A549 (cell line): ENCODE measurements at regions not wholly inside any gene's neighbourhood (a gene's known extent, or its start where the extent isn't known, plus 50 kb on each side); places are given as distances from the start of the nearest gene placed in this dataset.

ENCODE experiments used
- ATAC-seq, 2 experiments: fragments of 200-7000 bp in 1 of 2; fragments of >200 bp in 1 of 2; cut with Nextera tagmentation in 1 of 2; cut with Tn5 transposase in 1 of 2; 3 replicates each; pipeline versions ENCODE4 v1.8.0 to v1.9.1; 2018 to 2020; ENCODE audit warnings: mild to moderate bottlenecking in 1 of 2, moderate library complexity in 1 of 2
- CTCF ChIA-PET: fragments of 300-600 bp; sonication (Branson Sonifier 250); formaldehyde crosslinking; extraction: SDS; loops from one replicate; lab custom pipeline; 2021; ENCODE audit warnings: antibody characterized with exemption, inconsistent platforms; lab: Yijun Ruan, JAX
- POLR2A ChIA-PET: fragments of 350-600 bp; formaldehyde crosslinking; extraction: SDS; loops from one replicate; lab custom pipeline; 2021; ENCODE audit warnings: antibody characterized with exemption, inconsistent platforms; lab: Yijun Ruan, JAX
- DNase-seq, 2 experiments: peaks; one replicate each; pipeline versions ENCODE4 v3.0.0 to v3.0.0-alpha.2; 2011 to 2016; ENCODE audit warnings: low read depth in 1 of 2, low spot score in 1 of 2
- FAIRE-seq: peaks from 2 replicates; lab custom pipeline; 2011; peaks lifted over from hg19 to GRCh38; lab: Jason Lieb, UNC
- H3K27ac ChIP-seq, 2 experiments: fragments of >200 bp; sonication (Bioruptor Twin); formaldehyde crosslinking; 3 replicates each; pipeline ENCODE4 v1.5.1; 2016 to 2017
- H3K4me1 ChIP-seq: fragments of >200 bp; sonication (Bioruptor Twin); formaldehyde crosslinking; 3 replicates; pipeline ENCODE4 v1.6.1; 2016
- H3K4me2 ChIP-seq: fragments of >200 bp; sonication (Bioruptor Twin); formaldehyde crosslinking; 3 replicates; pipeline ENCODE4 v1.6.1; 2016
- H3K4me3 ChIP-seq: fragments of >200 bp; sonication (Bioruptor Twin); formaldehyde crosslinking; 3 replicates; pipeline ENCODE4 v1.5.1; 2016
- H3K9me3 ChIP-seq: fragments of >200 bp; sonication (Bioruptor Twin); formaldehyde crosslinking; 3 replicates; pipeline ENCODE4 v1.6.1; 2016
- CHD4 ChIP-seq: fragments of 200-600 bp; sonication (generic); IDR thresholded peaks from 2 replicates; pipeline ENCODE4 v1.6.1; 2016; ENCODE audit warnings: antibody characterized with exemption, mild to moderate bottlenecking, borderline replicate concordance
- EHMT2 ChIP-seq: fragments of 200-600 bp; sonication (generic); IDR thresholded peaks from 2 replicates; pipeline ENCODE4 v1.6.1; 2016; ENCODE audit warnings: antibody characterized with exemption, low read depth, mild to moderate bottlenecking, moderate library complexity
- ELK1 ChIP-seq: fragments of 150-350 bp; IDR thresholded peaks from 2 replicates; pipeline ENCODE4 v1.6.1; 2014; ENCODE audit warnings: low read depth, mild to moderate bottlenecking, low read length
- FOSB ChIP-seq: fragments of 250-450 bp; sonication (Bioruptor Pico); IDR thresholded peaks from 2 replicates; pipeline ENCODE4 v1.5.0; 2020; ENCODE audit warnings: mild to moderate bottlenecking, moderate library complexity
- FOSL2 ChIP-seq, 2 experiments: fragments of 450-650 bp in 1 of 2; fragments of >200 bp in 1 of 2; sonication (Bioruptor Twin) in 1 of 2; formaldehyde crosslinking; IDR thresholded peaks; 2 replicates each; pipeline versions ENCODE4 v1.5.0 to v1.6.1; 2016 to 2020; ENCODE audit warnings: mild to moderate bottlenecking in 1 of 2, moderate library complexity in 1 of 2
- FOXS1 ChIP-seq: fragments of 250-450 bp; sonication (Bioruptor Pico); IDR thresholded peaks from 2 replicates; pipeline ENCODE4 v1.5.0; 2020; ENCODE audit warnings: mild to moderate bottlenecking, moderate library complexity
- GATA3 ChIP-seq: IDR thresholded peaks from 2 replicates; pipeline ENCODE4 v1.6.1; 2012; ENCODE audit warnings: borderline replicate concordance
- HES2 ChIP-seq: fragments of >200 bp; sonication (Bioruptor Twin); formaldehyde crosslinking; IDR thresholded peaks from 2 replicates; pipeline ENCODE4 v1.6.1; 2016
- HOXA7 ChIP-seq: fragments of 250-450 bp; sonication (Bioruptor Pico); IDR thresholded peaks from 2 replicates; pipeline ENCODE4 v1.5.0; 2020; ENCODE audit warnings: mild to moderate bottlenecking, moderate library complexity
- HOXB13 ChIP-seq: fragments of 250-450 bp; sonication (Bioruptor Pico); IDR thresholded peaks from 2 replicates; pipeline ENCODE4 v1.5.0; 2020; ENCODE audit warnings: low read depth, mild to moderate bottlenecking, moderate library complexity
- JUN ChIP-seq, 2 experiments: fragments of >200 bp; sonication (Bioruptor Twin); formaldehyde crosslinking; IDR thresholded peaks; 2 replicates in 1 of 2; 3 replicates in 1 of 2; pipeline ENCODE4 v1.6.1; 2016 to 2017
- JUNB ChIP-seq: fragments of >200 bp; sonication (Bioruptor Twin); formaldehyde crosslinking; IDR thresholded peaks from 2 replicates; pipeline ENCODE4 v1.6.1; 2016
- KDM1A ChIP-seq: fragments of 200-600 bp; sonication (generic); IDR thresholded peaks from 2 replicates; pipeline ENCODE4 v1.6.1; 2016; ENCODE audit warnings: low read depth, mild to moderate bottlenecking
- KDM5A ChIP-seq: fragments of 200-600 bp; sonication (generic); IDR thresholded peaks from 2 replicates; pipeline ENCODE4 v1.6.1; 2016; ENCODE audit warnings: antibody characterized with exemption, mild to moderate bottlenecking
- MAX ChIP-seq: IDR thresholded peaks from 2 replicates; pipeline ENCODE4 v1.6.1; 2012
- NPAS2 ChIP-seq: fragments of 250-450 bp; sonication (Bioruptor Pico); IDR thresholded peaks from 2 replicates; pipeline ENCODE4 v1.8.0; 2022; ENCODE audit warnings: mild to moderate bottlenecking, moderate library complexity, borderline replicate concordance
- NR3C1 ChIP-seq: fragments of >200 bp; sonication (Bioruptor Twin); formaldehyde crosslinking; IDR thresholded peaks from 3 replicates; pipeline ENCODE4 v1.6.1; 2017
- PBX3 ChIP-seq: IDR thresholded peaks from 2 replicates; pipeline ENCODE4 v1.6.1; 2012
- POLR2A ChIP-seq: IDR thresholded peaks from 2 replicates; pipeline ENCODE4 v1.6.1; 2012; ENCODE audit warnings: mild to moderate bottlenecking, low read length
- RAD21 ChIP-seq, 2 experiments: fragments of >200 bp in 1 of 2; sonication (Bioruptor Twin) in 1 of 2; formaldehyde crosslinking in 1 of 2; IDR thresholded peaks in 1 of 2; conservative IDR thresholded peaks in 1 of 2; 2 replicates in 1 of 2; 3 replicates in 1 of 2; pipeline ENCODE4 v1.6.1; 2012 to 2018; ENCODE audit warnings: inconsistent platforms in 1 of 2
- RCOR1 ChIP-seq: fragments of 150-350 bp; IDR thresholded peaks from 2 replicates; pipeline ENCODE4 v1.6.1; 2014; ENCODE audit warnings: antibody characterized with exemption, low read length, low read depth
- RNF2 ChIP-seq: fragments of 200-600 bp; sonication (generic); IDR thresholded peaks from 2 replicates; pipeline ENCODE4 v1.6.1; 2016; ENCODE audit warnings: low read depth, mild to moderate bottlenecking, antibody characterized with exemption, moderate library complexity, borderline replicate concordance
- SMC3 ChIP-seq: fragments of >200 bp; sonication (Bioruptor Twin); formaldehyde crosslinking; IDR thresholded peaks from 3 replicates; pipeline ENCODE4 v1.6.1; 2018; ENCODE audit warnings: inconsistent platforms
- TP53 ChIP-seq: fragments of 250-450 bp; sonication (Bioruptor Pico); IDR thresholded peaks from 2 replicates; pipeline ENCODE4 v1.5.0; 2021; ENCODE audit warnings: mild to moderate bottlenecking, moderate library complexity
- ZC3H11A ChIP-seq: fragments of 450-650 bp; IDR thresholded peaks from 2 replicates; pipeline ENCODE4 v1.6.1; 2014; ENCODE audit warnings: antibody characterized with exemption, mild to moderate bottlenecking
- ZFP36 ChIP-seq: fragments of 450-650 bp; IDR thresholded peaks from 2 replicates; pipeline ENCODE4 v1.6.1; 2014; ENCODE audit warnings: borderline replicate concordance; ENCODE audit not compliant: partially characterized antibody
- WGBS: methylation state at CpG from one replicate; pipeline ENCODE4 v1.1.6; 2017; ENCODE audit errors: missing lambda C conversion rate; 5-methylcytosine and 5-hydroxymethylcytosine counted together
- TF ChIP-seq, protein P1 (sequence below): fragments of 250-450 bp; sonication (Bioruptor Pico); IDR thresholded peaks from 2 replicates; pipeline ENCODE4 v1.5.0; 2021; ENCODE audit warnings: mild to moderate bottlenecking, moderate library complexity, borderline replicate concordance

DNA sequence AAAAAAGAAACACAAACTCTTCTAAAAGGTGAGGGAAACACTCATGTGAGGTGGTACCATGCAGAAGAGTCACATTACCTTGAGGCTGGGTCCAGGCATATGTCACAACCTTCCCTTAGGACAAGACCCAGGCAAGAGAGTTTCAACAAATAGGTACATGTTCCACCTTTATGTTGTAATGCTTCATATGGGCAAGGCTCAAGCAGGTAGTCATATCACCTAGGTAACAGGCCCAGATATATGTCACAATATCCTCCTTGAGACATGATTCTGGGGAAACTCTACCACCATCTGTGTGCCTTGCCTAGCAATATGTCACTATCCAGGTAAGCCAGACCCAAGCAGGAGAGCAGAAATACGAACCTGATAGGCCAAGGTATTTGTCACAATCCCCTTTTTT, 892.2 kb upstream of the AMELY start:
- POLR2A ChIA-PET: no interaction called here
- FAIRE-seq: no peak
- H3K4me2 ChIP-seq: no peak overlapping the region
- no CpG with 5 or more reads among the region's 1 CpG for WGBS
- no peaks in the 10 kb centered on the region for H3K9me3 ChIP-seq
- no peaks in the 10 kb centered on the region for H3K4me1 ChIP-seq
- no peak for DNase-seq
- TF ChIP-seq MAX (no peak), ZC3H11A (no peak)
- no peak overlapping the region for H3K4me3 ChIP-seq
- CTCF ChIA-PET: no interaction called here
- no peak overlapping the region for H3K27ac ChIP-seq
- no peak for ATAC-seq

DNA sequence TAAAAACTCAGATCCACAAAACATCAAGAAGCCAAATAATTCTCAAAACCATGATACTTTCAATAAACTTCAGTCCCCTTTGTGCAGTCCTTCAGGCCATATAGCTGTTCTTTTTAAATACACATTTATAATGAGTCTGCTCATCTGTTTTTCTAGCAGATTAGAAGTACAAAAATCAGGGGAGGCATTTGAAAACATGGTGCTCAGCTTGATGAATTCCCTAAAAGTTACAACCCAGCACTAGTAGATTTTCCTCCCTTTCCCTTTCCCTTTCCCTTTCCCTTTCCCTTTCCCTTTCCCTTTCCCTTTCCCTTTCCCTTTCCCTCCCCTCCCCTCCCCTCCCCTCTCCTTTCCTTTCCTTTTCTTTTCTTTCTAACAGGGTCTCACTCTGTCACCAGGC, 884.6 kb upstream of the AMELY start:
- DNase-seq (no peak), FAIRE-seq (no peak), ATAC-seq (no peak)
- H3K27ac ChIP-seq: no peak overlapping the region
- CTCF ChIA-PET: no interaction called here
- TF ChIP-seq TP53 (no peak), HOXB13 (no peak), HOXA7 (CRISPR knock-in tag) (no peak), FOSB (CRISPR knock-in tag) (no peak), ZFP36 (no peak), NPAS2 (CRISPR knock-in tag) (no peak), POLR2A (no peak), PBX3 (no peak), JUNB (no peak), KDM5A (no peak), ELK1 (no peak), JUN (IDR thresholded peaks at IDR 0.05) (no peak), RCOR1 (no peak), FOSL2 (IDR thresholded peaks at IDR 0.05) (no peak), FOSL2 (CRISPR knock-in tag; IDR thresholded peaks at IDR 0.05) (no peak), ZC3H11A (no peak)
- TF ChIP-seq, protein P1, sequence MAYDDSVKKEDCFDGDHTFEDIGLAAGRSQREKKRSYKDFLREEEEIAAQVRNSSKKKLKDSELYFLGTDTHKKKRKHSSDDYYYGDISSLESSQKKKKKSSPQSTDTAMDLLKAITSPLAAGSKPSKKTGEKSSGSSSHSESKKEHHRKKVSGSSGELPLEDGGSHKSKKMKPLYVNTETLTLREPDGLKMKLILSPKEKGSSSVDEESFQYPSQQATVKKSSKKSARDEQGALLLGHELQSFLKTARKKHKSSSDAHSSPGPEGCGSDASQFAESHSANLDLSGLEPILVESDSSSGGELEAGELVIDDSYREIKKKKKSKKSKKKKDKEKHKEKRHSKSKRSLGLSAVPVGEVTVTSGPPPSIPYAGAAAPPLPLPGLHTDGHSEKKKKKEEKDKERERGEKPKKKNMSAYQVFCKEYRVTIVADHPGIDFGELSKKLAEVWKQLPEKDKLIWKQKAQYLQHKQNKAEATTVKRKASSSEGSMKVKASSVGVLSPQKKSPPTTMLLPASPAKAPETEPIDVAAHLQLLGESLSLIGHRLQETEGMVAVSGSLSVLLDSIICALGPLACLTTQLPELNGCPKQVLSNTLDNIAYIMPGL (CRISPR knock-in tag): no peak
- no peaks in the 10 kb centered on the region for H3K9me3 ChIP-seq
- H3K4me2 ChIP-seq: no peak overlapping the region
- H3K4me3 ChIP-seq: no peak overlapping the region
- no peaks in the 10 kb centered on the region for H3K4me1 ChIP-seq
- POLR2A ChIA-PET: no interaction called here

DNA sequence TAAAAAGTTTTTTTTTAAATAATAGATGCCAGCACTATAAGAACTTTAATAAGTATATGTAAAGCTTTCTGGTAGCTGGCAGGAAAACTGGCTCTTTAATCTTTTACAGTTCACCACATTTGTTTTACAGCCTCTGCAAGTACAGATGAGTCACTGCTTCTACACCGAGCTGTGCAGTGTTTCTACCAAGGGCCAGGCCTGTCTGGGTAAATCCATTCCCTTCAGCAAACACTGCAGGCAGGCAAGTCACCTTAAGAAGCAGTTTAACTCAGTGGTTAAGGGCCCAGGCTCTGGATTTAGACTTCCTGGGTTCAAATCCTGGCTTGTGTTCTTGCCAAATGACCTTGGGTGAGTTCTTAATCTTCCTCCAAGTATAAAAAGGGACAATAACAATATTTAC, 882.9 kb upstream of the AMELY start:
- ChIA-PET POLR2A (no interaction called here), CTCF (no interaction called here)
- no peak overlapping the region for H3K4me3 ChIP-seq
- no peak overlapping the region for H3K4me2 ChIP-seq
- no peak for DNase-seq
- WGBS: 0% methylated on average over 1 of the region's 1 CpG
- no peak for FAIRE-seq
- no peak for ATAC-seq
- no peak for TF ChIP-seq KDM5A
- no peak for TF ChIP-seq MAX
- TF ChIP-seq RNF2: no peak
- TF ChIP-seq TP53: no peak
- TF ChIP-seq GATA3: no peak
- TF ChIP-seq HES2: no peak
- TF ChIP-seq CHD4: no peak
- no peak for TF ChIP-seq RAD21 (conservative IDR thresholded peaks at IDR 0.05 in 1 of 2, IDR thresholded peaks at IDR 0.05 in 1 of 2)
- TF ChIP-seq NPAS2 (CRISPR knock-in tag): no peak
- no peak for TF ChIP-seq SMC3
- no peak for TF ChIP-seq EHMT2
- no peak for TF ChIP-seq ZFP36
- no peak for TF ChIP-seq KDM1A
- no peak for TF ChIP-seq FOXS1
- TF ChIP-seq NR3C1: no peak
- TF ChIP-seq, protein P1 (CRISPR knock-in tag): no peak
- H3K4me1 ChIP-seq: no peaks in the 10 kb centered on the region
- no peak overlapping the region for H3K27ac ChIP-seq
- H3K9me3 ChIP-seq: no peaks in the 10 kb centered on the region
